ENCODE measurements at regions not wholly inside any gene's neighbourhood (a gene's known extent, or its start where the extent isn't known, plus 50 kb on each side); places are given as distances from the start of the nearest gene placed in this dataset.

DNA sequence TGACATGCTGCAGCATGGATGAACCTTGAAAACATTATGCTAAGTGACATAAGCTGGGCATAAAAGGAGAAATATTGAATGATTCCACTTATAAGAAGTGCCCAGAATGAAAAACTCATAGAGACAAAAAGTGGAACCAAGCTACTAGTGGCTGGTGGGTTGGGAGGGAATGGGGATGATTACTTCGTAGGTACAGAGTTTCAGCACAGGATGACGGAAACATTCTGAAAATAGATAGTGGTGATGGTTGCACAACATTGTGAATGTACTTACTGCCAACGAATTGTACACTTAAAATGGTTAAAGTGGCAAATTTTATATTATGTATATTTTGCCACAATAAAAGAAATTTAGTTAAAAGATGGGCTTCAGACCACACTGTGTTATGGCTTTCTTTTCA, 93.6 kb downstream of the RPLP1 start:
- TF ChIP-seq, protein P1, sequence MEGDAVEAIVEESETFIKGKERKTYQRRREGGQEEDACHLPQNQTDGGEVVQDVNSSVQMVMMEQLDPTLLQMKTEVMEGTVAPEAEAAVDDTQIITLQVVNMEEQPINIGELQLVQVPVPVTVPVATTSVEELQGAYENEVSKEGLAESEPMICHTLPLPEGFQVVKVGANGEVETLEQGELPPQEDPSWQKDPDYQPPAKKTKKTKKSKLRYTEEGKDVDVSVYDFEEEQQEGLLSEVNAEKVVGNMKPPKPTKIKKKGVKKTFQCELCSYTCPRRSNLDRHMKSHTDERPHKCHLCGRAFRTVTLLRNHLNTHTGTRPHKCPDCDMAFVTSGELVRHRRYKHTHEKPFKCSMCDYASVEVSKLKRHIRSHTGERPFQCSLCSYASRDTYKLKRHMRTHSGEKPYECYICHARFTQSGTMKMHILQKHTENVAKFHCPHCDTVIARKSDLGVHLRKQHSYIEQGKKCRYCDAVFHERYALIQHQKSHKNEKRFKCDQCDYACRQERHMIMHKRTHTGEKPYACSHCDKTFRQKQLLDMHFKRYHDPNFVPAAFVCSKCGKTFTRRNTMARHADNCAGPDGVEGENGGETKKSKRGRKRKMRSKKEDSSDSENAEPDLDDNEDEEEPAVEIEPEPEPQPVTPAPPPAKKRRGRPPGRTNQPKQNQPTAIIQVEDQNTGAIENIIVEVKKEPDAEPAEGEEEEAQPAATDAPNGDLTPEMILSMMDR (IDR thresholded peaks at IDR 0.05) = no peak
- no peak for TF ChIP-seq POLR2A (IDR thresholded peaks at IDR 0.05)
- TF ChIP-seq EP300 (IDR thresholded peaks at IDR 0.05) = no peak
